ENCODE measurements at regions not wholly inside any gene's neighbourhood (a gene's known extent, or its start where the extent isn't known, plus 50 kb on each side); places are given as distances from the start of the nearest gene placed in this dataset.
A peak's percentile ranks its signal among the peaks of the same experiment; 100 is the strongest.

- H3K36me3 ChIP-seq = no peaks in the 10 kb centered on the region
- H3K27ac ChIP-seq = no peak overlapping the region
- no peak overlapping the region for H3K4me3 ChIP-seq
- no peaks in the 10 kb centered on the region for H3K4me1 ChIP-seq
- TF ChIP-seq CTCF (IDR thresholded peaks at IDR 0.05) = no peak
- H3K9me3 ChIP-seq = no peaks in the 10 kb centered on the region
- no peak for DNase-seq (ENCODE audit: low spot score in 2 of 2)
- H3K27me3 ChIP-seq = no peaks in the 10 kb centered on the region
- intact Hi-C loops (cut with DNase I) = no loop called here
Observed at GRCh38 chr20:58098571-58098970, 129.9 kb downstream of the ANKRD60 start.

DNA sequence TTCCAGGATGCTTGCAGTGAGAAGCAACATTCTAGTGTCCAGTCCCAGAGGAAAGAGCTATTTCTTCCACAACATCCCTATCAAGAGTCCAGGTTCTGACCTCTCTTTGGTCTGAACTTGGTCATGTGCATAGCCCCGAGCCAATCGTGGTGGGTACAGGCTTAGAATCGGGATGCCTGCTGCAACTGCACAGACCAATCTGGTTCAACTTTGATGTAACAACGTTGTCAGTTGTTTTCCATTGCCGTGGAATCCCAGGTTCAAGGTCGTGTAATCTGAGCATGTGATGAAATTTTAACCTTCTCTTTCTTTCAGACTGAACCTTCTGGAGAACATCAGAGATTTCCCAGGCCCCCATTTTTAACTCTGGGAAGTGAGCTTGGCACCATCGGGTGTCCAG, 130.5 kb downstream of the ANKRD60 start:
- H3K36me3 ChIP-seq = no peaks in the 10 kb centered on the region
- intact Hi-C loops (cut with DNase I) = no loop called here
- no peak overlapping the region for H3K4me3 ChIP-seq
- no peaks in the 10 kb centered on the region for H3K4me1 ChIP-seq
- H3K27ac ChIP-seq = no peak overlapping the region
- no peak for DNase-seq (ENCODE audit: low spot score in 2 of 2)
- no peak for TF ChIP-seq CTCF (IDR thresholded peaks at IDR 0.05)
- H3K27me3 ChIP-seq = no peaks in the 10 kb centered on the region
- H3K9me3 ChIP-seq = no peaks in the 10 kb centered on the region

DNA sequence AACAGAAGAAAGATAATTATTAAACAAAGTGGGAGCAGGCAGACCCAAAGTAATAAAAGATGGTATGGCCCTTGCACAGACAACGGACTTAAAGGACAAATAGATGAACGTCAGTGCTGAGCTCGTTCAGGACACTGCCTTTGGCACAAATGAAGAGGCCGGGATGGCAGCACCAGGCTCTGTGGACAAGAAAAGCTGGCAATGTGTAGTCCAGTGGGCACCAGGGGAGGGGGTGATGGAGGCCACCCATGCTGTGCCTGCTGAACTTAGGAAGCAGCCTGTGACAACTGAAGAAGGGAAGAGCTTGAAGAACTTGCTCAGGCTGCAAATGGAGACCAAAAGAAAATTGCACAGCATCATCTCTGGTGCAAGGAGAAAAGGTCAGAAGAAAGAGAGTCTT, 131.0 kb downstream of the ANKRD60 start:
- no peaks in the 10 kb centered on the region for H3K36me3 ChIP-seq
- no peak for DNase-seq (ENCODE audit: low spot score in 2 of 2)
- intact Hi-C loops (cut with DNase I) = no loop called here
- no peaks in the 10 kb centered on the region for H3K27me3 ChIP-seq
- H3K9me3 ChIP-seq = no peaks in the 10 kb centered on the region
- no peaks in the 10 kb centered on the region for H3K4me1 ChIP-seq
- no peak for TF ChIP-seq CTCF (IDR thresholded peaks at IDR 0.05)
- H3K4me3 ChIP-seq = no peak overlapping the region
- H3K27ac ChIP-seq = no peak overlapping the region

DNA sequence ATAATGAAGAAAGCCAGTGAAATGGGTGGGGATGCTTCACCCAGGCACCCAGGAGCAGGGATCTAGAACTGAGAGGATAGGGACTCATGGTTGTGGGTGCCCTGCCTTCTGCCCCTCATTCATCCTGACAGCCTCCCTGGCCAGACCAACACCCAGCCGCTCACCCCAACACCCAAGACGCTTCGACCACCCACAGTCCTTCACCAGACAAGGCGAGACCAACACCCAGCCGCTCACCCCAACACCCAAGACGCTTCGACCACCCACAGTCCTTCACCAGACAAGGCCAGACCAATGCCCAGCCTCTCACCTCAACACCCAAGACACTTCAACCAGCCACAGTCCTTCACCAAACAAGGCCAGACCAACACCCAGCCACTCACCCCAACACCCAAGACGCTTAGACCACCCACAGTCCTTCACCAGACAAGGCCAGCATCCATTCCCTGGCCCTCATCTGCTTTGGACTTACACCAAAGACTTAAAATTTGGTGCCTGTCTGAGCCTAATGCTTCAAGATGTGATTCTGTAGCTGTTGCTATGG, 131.5 kb downstream of the ANKRD60 start:
- H3K27me3 ChIP-seq = no peaks in the 10 kb centered on the region
- intact Hi-C loops (cut with DNase I) = no loop called here
- H3K27ac ChIP-seq = no peak overlapping the region
- no peaks in the 10 kb centered on the region for H3K36me3 ChIP-seq
- no peak for TF ChIP-seq CTCF (IDR thresholded peaks at IDR 0.05)
- no peaks in the 10 kb centered on the region for H3K9me3 ChIP-seq
- no peak for DNase-seq (ENCODE audit: low spot score in 2 of 2)
- H3K4me1 ChIP-seq = no peaks in the 10 kb centered on the region
- no peak overlapping the region for H3K4me3 ChIP-seq

DNA sequence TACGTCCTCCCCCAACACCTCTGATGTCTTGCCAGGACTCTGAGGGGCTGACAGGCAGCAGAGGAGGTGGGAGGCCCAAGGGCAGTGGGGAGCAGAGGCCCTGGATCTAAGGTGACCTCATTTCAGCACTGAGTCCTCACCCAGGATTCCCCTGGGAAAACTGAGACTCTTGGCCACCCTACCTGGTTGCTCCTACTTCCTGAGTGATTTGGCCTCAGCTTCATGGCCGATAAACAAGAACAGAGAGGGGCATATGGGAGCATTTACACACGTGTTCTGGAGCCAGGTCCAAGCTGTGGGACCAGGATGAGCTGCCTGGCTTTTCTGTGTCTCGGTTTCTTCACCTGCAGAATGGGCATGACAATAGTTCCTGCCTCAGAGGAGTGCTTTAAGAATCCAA, 133.8 kb downstream of the ANKRD60 start:
- Histone ChIP-seq H3K4me1 (no peaks in the 10 kb centered on the region), H3K36me3 (no peaks in the 10 kb centered on the region), H3K4me3 (no peak overlapping the region), H3K9me3 (no peaks in the 10 kb centered on the region), H3K27me3 (no peaks in the 10 kb centered on the region), H3K27ac (no peak overlapping the region)
- peak in 1 of 2 donors; percentile 25 for DNase-seq (ENCODE audit: low spot score in 2 of 2)
- no peak for TF ChIP-seq CTCF (IDR thresholded peaks at IDR 0.05)
- intact Hi-C loops (cut with DNase I) = no loop called here

GRCh38 chr20:58094160-58094559, 134.3 kb downstream of the ANKRD60 start:
- DNase-seq (ENCODE audit: low spot score in 2 of 2) = peak in 1 of 2 donors; percentile 35
- no peak overlapping the region for H3K27ac ChIP-seq
- no peaks in the 10 kb centered on the region for H3K27me3 ChIP-seq
- no peak for TF ChIP-seq CTCF (IDR thresholded peaks at IDR 0.05)
- no peaks in the 10 kb centered on the region for H3K36me3 ChIP-seq
- no peaks in the 10 kb centered on the region for H3K9me3 ChIP-seq
- no peaks in the 10 kb centered on the region for H3K4me1 ChIP-seq
- intact Hi-C loops (cut with DNase I) = no loop called here
- H3K4me3 ChIP-seq = no peak overlapping the region

Data from ascending aorta (tissue), 2 donors.